GM12892 (cell line): ENCODE measurements at regions not wholly inside any gene's neighbourhood (a gene's known extent, or its start where the extent isn't known, plus 50 kb on each side); places are given as distances from the start of the nearest gene placed in this dataset.
A peak's percentile ranks its signal among the peaks of the same experiment; 100 is the strongest.

ENCODE experiments used
- POLR2A ChIP-seq: IDR thresholded peaks from 2 replicates; pipeline ENCODE4 v1.6.1; 2011; ENCODE audit warnings: low read depth, low read length, control low read depth
- POLR2AphosphoS5 ChIP-seq: IDR thresholded peaks from 2 replicates; pipeline ENCODE4 v1.6.1; 2011; ENCODE audit warnings: low read depth, low read length, control low read depth
- TAF1 ChIP-seq: IDR thresholded peaks from 2 replicates; pipeline ENCODE4 v1.6.1; 2011; ENCODE audit warnings: low read depth, mild to moderate bottlenecking, control low read depth, low read length, borderline replicate concordance

DNA sequence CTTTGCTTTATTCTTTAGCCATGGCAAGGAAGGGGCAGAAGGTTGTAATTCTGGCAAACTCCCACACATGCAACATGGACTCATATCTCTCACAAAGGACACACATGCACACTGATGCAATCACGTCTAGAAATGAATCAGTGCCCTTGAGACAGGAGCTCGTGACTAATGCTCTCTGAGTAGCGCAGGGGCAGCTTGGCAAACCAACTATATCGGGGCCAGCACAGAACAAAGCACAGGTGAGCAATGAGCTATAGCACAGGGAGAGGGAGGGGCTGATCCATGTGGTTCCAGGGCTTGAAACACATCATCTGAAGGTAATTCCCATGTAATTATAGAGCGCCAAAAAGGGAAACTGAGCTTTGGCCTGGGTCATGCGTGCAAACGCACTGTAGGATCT lies 165.2 kb upstream of the KLF7 start:
- TF ChIP-seq POLR2AphosphoS5, result peak; percentile 67
- TF ChIP-seq POLR2A, result peak; percentile 69
- peak; percentile 46; the same call in 1 of the 2 replicates for TF ChIP-seq TAF1
